H1 (cell line): ENCODE measurements at regions not wholly inside any gene's neighbourhood (a gene's known extent, or its start where the extent isn't known, plus 50 kb on each side); places are given as distances from the start of the nearest gene placed in this dataset.
A peak's percentile ranks its signal among the peaks of the same experiment; 100 is the strongest.
"Not testable (repeated sequence)": the region's sequence is repeated elsewhere in the genome, so short reads cannot be mapped to it uniquely, and the experiment has no call there.

ENCODE experiments used
- CTCF ChIA-PET: fragments of 300-600 bp; sonication (Branson Sonifier 250); formaldehyde crosslinking; loops from one replicate; lab custom pipeline; 2021; ENCODE audit not compliant: partially characterized antibody; lab: Charles Lee
- POLR2A ChIA-PET: fragments of 300-600 bp; sonication (Branson Sonifier 250); formaldehyde crosslinking; loops from one replicate; lab custom pipeline; 2021; ENCODE audit warnings: inconsistent platforms; ENCODE audit not compliant: partially characterized antibody; lab: Charles Lee
- DNase-seq, 2 experiments: peaks; one replicate each; pipeline versions ENCODE4 v3.0.0 to v3.0.0-alpha.2; 2010 to 2022; ENCODE audit warnings: low spot score in 2 of 2, low read depth in 1 of 2, mixed read lengths in 1 of 2
- FAIRE-seq: peaks from 2 replicates; lab custom pipeline; 2011; peaks lifted over from hg19 to GRCh38; lab: Jason Lieb, UNC
- H2AFZ ChIP-seq: 2 replicates; pipeline ENCODE4 v1.8.1; 2012; ENCODE audit warnings: low read length, inconsistent platforms
- H2AK5ac ChIP-seq: 2 replicates; pipeline ENCODE4 v1.6.1; 2013; ENCODE audit warnings: low read depth, low read length
- H2BK120ac ChIP-seq: replicated peaks from 2 replicates; pipeline ENCODE3; 2013; ENCODE audit warnings: low read depth, low read length, inconsistent platforms
- H2BK12ac ChIP-seq: 2 replicates; pipeline ENCODE4 v1.6.1; 2013; ENCODE audit warnings: low read depth, low read length
- H2BK15ac ChIP-seq: 2 replicates; pipeline ENCODE4 v1.6.1; 2013; ENCODE audit warnings: low read length
- H2BK20ac ChIP-seq: 2 replicates; pipeline ENCODE4 v1.6.1; 2013; ENCODE audit warnings: low read length
- H2BK5ac ChIP-seq: 2 replicates; pipeline ENCODE4 v1.6.1; 2013; ENCODE audit warnings: low read depth, low read length
- H3K14ac ChIP-seq: 2 replicates; pipeline ENCODE4 v1.6.1; 2013; ENCODE audit warnings: inconsistent platforms; ENCODE audit not compliant: insufficient read length
- H3K18ac ChIP-seq: 2 replicates; pipeline ENCODE4 v1.6.1; 2013; ENCODE audit warnings: low read length; ENCODE audit errors: extremely low read depth
- H3K23ac ChIP-seq: 2 replicates; pipeline ENCODE4 v1.6.1; 2013; ENCODE audit warnings: inconsistent platforms; ENCODE audit not compliant: insufficient read length
- H3K23me2 ChIP-seq: 2 replicates; pipeline ENCODE4 v1.6.1; 2013; ENCODE audit warnings: low read depth, low read length
- H3K27ac ChIP-seq: 2 replicates; pipeline ENCODE4 v1.6.1; 2011; ENCODE audit warnings: low read depth, low read length, inconsistent platforms
- H3K27me3 ChIP-seq, 4 experiments: replicated peaks in 1 of 4; 1 replicate in 1 of 4; 2 replicates in 3 of 4; pipeline versions ENCODE4 v1.6.1 to v1.8.1; 2011 to 2013; ENCODE audit warnings: low read length in 3 of 4, mild to moderate bottlenecking in 3 of 4, inconsistent platforms in 2 of 4, mixed read lengths in 2 of 4, moderate library complexity in 1 of 4; ENCODE audit not compliant: control insufficient read depth in 3 of 4, insufficient read depth in 3 of 4; ENCODE audit errors: extremely low read depth in 1 of 4
- H3K36me3 ChIP-seq, 4 experiments: 2 replicates each; pipeline versions ENCODE4 v1.6.1 to v1.8.1; 2011 to 2013; ENCODE audit warnings: mild to moderate bottlenecking in 4 of 4, low read length in 3 of 4, moderate library complexity in 2 of 4, control low read depth in 1 of 4, inconsistent platforms in 1 of 4; ENCODE audit not compliant: insufficient read depth in 4 of 4, control insufficient read depth in 2 of 4
- H3K4ac ChIP-seq: replicated peaks from 2 replicates; pipeline ENCODE3; 2013; ENCODE audit warnings: low read length, low read depth, mixed read lengths, inconsistent platforms; ENCODE audit not compliant: insufficient read length
- H3K4me1 ChIP-seq, 4 experiments: replicated peaks in 1 of 4; 1 replicate in 1 of 4; 2 replicates in 3 of 4; pipeline versions ENCODE4 v1.6.1 to v1.8.1; 2011 to 2013; ENCODE audit warnings: low read length in 3 of 4, inconsistent platforms in 2 of 4, mixed read lengths in 1 of 4; ENCODE audit not compliant: insufficient read depth in 4 of 4, control insufficient read depth in 3 of 4
- H3K4me2 ChIP-seq, 2 experiments: 2 replicates each; pipeline versions ENCODE4 v1.6.1 to v1.8.1; 2011 to 2013; ENCODE audit warnings: low read depth in 2 of 2, low read length in 2 of 2, control low read depth in 1 of 2, inconsistent platforms in 1 of 2, mild to moderate bottlenecking in 1 of 2; ENCODE audit not compliant: insufficient read depth in 1 of 2
- H3K4me3 ChIP-seq, 4 experiments: fragments of 200-600, 300-600 bp in 1 of 4; sonication (generic), shearing (Covaris generic), sonication (Bioruptor Twin) in 1 of 4; 2 replicates each; pipeline versions ENCODE4 v1.5.1 to v1.8.1; 2011 to 2016; ENCODE audit warnings: low read length in 4 of 4, low read depth in 3 of 4, control low read depth in 2 of 4, inconsistent platforms in 2 of 4, mild to moderate bottlenecking in 2 of 4, mixed read lengths in 1 of 4, moderate library complexity in 1 of 4; ENCODE audit not compliant: insufficient read depth in 2 of 4; ENCODE audit errors: extremely low read depth in 1 of 4
- H3K56ac ChIP-seq: replicated peaks from 2 replicates; pipeline ENCODE3; 2013; ENCODE audit warnings: low read depth, mild to moderate bottlenecking, mixed read lengths, low read length, inconsistent platforms; ENCODE audit not compliant: insufficient read length
- H3K79me1 ChIP-seq: 2 replicates; pipeline ENCODE4 v1.6.1; 2013; ENCODE audit warnings: low read depth, low read length, control low read depth
- H3K79me2 ChIP-seq, 2 experiments: 2 replicates each; pipeline versions ENCODE4 v1.6.1 to v1.8.1; 2012 to 2013; ENCODE audit warnings: low read length in 2 of 2, mild to moderate bottlenecking in 2 of 2, inconsistent platforms in 1 of 2; ENCODE audit not compliant: insufficient read depth in 2 of 2, control insufficient read depth in 1 of 2
- H3K9ac ChIP-seq, 4 experiments: replicated peaks in 1 of 4; 1 replicate in 1 of 4; 2 replicates in 3 of 4; pipeline versions ENCODE4 v1.6.1 to v1.8.1; 2011 to 2013; ENCODE audit warnings: low read depth in 3 of 4, low read length in 3 of 4, control low read depth in 2 of 4, mild to moderate bottlenecking in 2 of 4, moderate library complexity in 2 of 4, inconsistent platforms in 1 of 4; ENCODE audit errors: extremely low read depth in 1 of 4
- H3K9me3 ChIP-seq, 2 experiments: 2 replicates each; pipeline versions ENCODE4 v1.6.1 to v1.8.1; 2012 to 2013; ENCODE audit warnings: mild to moderate bottlenecking in 2 of 2, moderate library complexity in 2 of 2, control low read depth in 1 of 2, inconsistent platforms in 1 of 2, low read depth in 1 of 2, low read length in 1 of 2, mixed read lengths in 1 of 2; ENCODE audit not compliant: insufficient read depth in 2 of 2
- H4K20me1 ChIP-seq, 2 experiments: replicated peaks in 1 of 2; 2 replicates each; pipeline versions ENCODE3 to v1.8.1; 2011 to 2013; ENCODE audit warnings: inconsistent platforms in 2 of 2, low read length in 2 of 2, mild to moderate bottlenecking in 1 of 2; ENCODE audit not compliant: insufficient read depth in 2 of 2, control insufficient read depth in 1 of 2
- H4K5ac ChIP-seq: 2 replicates; pipeline ENCODE4 v1.6.1; 2013; ENCODE audit warnings: low read length, low read depth, mixed read lengths, inconsistent platforms; ENCODE audit not compliant: insufficient read length
- H4K8ac ChIP-seq: 2 replicates; pipeline ENCODE4 v1.8.0; 2013; ENCODE audit warnings: mild to moderate bottlenecking, moderate library complexity, low read length, inconsistent platforms; ENCODE audit not compliant: insufficient read depth; ENCODE audit errors: extremely low read depth
- H4K91ac ChIP-seq: replicated peaks from 2 replicates; pipeline ENCODE3; 2013; ENCODE audit warnings: low read length, mixed read lengths, inconsistent platforms; ENCODE audit not compliant: insufficient read length
- RAD21 ChIP-seq, 2 experiments: IDR thresholded peaks in 1 of 2; conservative IDR thresholded peaks in 1 of 2; 2 replicates each; pipeline ENCODE4 v1.6.1; 2011; ENCODE audit warnings: low read depth in 2 of 2, low read length in 2 of 2, improper control_type of control experiment in 1 of 2, inconsistent platforms in 1 of 2, mild to moderate bottlenecking in 1 of 2, moderate library complexity in 1 of 2
- YY1 ChIP-seq: IDR thresholded peaks from 2 replicates; pipeline ENCODE4 v1.6.1; 2011; ENCODE audit warnings: low read depth, mild to moderate bottlenecking, low read length
- WGBS, 2 experiments: shearing (Covaris generic) in 1 of 2; methylation state at CpG; one replicate each; pipeline versions ENCODE4 v1.1.6 to v1.1.7; 2013 to 2015; ENCODE audit warnings: low lambda C conversion rate in 2 of 2, mixed read lengths in 2 of 2, inconsistent platforms in 1 of 2, low coverage in 1 of 2, missing lambda C conversion rate in 1 of 2; ENCODE audit not compliant: insufficient replicate concordance in 2 of 2, insufficient coverage in 1 of 2, insufficient read length in 1 of 2; ENCODE audit errors: extremely low coverage in 1 of 2, missing lambda C conversion rate in 1 of 2; 5-methylcytosine and 5-hydroxymethylcytosine counted together
- TF ChIP-seq, protein P1 (sequence below), 3 experiments: IDR thresholded peaks; 1 replicate in 2 of 3; 2 replicates in 1 of 3; pipeline versions ENCODE4 v1.5.1 to v1.6.1; 2011; ENCODE audit warnings: low read length in 3 of 3, mild to moderate bottlenecking in 3 of 3, inconsistent platforms in 2 of 3, low read depth in 1 of 3, moderate library complexity in 1 of 3; ENCODE audit not compliant: insufficient read depth in 1 of 3; ENCODE audit errors: control extremely low read depth in 1 of 3

DNA sequence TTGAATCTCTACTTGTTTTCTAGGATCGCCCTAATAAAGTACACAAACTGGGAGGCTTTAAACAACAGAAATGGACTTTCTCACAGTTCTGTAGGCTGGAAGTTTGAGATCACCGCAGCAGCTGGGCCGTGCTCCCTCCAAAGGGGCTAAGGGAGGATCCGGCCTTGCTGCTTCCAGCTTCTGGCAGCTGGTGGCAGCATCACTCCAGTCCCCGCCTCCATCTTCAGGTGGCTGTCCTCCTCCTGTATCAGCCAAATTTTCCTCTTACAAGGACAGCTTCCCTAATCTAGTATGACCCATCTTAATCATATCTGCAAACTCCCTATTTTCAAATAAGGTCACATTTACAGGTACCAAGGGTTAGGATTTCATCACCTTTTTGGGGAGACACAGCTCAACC, 120.5 kb downstream of the MRPL57 start:
- H3K23ac ChIP-seq, H4K91ac ChIP-seq, H3K4me3 ChIP-seq, H3K18ac ChIP-seq, H3K27me3 ChIP-seq: not testable (repeated sequence)
- TF ChIP-seq, protein P1, sequence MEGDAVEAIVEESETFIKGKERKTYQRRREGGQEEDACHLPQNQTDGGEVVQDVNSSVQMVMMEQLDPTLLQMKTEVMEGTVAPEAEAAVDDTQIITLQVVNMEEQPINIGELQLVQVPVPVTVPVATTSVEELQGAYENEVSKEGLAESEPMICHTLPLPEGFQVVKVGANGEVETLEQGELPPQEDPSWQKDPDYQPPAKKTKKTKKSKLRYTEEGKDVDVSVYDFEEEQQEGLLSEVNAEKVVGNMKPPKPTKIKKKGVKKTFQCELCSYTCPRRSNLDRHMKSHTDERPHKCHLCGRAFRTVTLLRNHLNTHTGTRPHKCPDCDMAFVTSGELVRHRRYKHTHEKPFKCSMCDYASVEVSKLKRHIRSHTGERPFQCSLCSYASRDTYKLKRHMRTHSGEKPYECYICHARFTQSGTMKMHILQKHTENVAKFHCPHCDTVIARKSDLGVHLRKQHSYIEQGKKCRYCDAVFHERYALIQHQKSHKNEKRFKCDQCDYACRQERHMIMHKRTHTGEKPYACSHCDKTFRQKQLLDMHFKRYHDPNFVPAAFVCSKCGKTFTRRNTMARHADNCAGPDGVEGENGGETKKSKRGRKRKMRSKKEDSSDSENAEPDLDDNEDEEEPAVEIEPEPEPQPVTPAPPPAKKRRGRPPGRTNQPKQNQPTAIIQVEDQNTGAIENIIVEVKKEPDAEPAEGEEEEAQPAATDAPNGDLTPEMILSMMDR (IDR thresholded peaks at IDR 0.05; ENCODE audit: control extremely low read depth in 1 of 3, insufficient read depth in 1 of 3, low read depth in 1 of 3, low read length in 3 of 3): peak; percentile 53 to 76 (median 70)
- TF ChIP-seq RAD21 (IDR thresholded peaks at IDR 0.05 in 1 of 2, conservative IDR thresholded peaks at IDR 0.05 in 1 of 2; ENCODE audit: low read depth in 2 of 2, low read length in 2 of 2): peak; percentile 80 to 82
- TF ChIP-seq YY1: peak; percentile 40; the same call in 1 of the 2 replicates
- TF ChIP-seq, all 59 proteins: peak for 3; not testable (repeated sequence) for 56
- H2AK5ac ChIP-seq, H2BK15ac ChIP-seq, H3K4me2 ChIP-seq, H3K56ac ChIP-seq, H3K4me1 ChIP-seq, H2BK20ac ChIP-seq, H2BK5ac ChIP-seq, H3K9me3 ChIP-seq, H2BK12ac ChIP-seq, H4K5ac ChIP-seq, H3K36me3 ChIP-seq, H4K20me1 ChIP-seq, H2BK120ac ChIP-seq, H3K27ac ChIP-seq, H3K23me2 ChIP-seq, H3K79me1 ChIP-seq, H4K8ac ChIP-seq, H3K14ac ChIP-seq, H3K4ac ChIP-seq, H3K9ac ChIP-seq: not testable (repeated sequence)
- ChIA-PET POLR2A (interaction anchor here (1.4 to 2.0 kb wide), 5 partner anchors 15 to 180 kb away, joined by 4 to 9 read pairs (median 7); partner anchors contain the start of genes MRPL57 and SKA3), CTCF (interaction anchor here (0.5 to 6.6 kb wide), 29 partner anchors 10 to 987 kb away, joined by 3 to 74 read pairs (median 4); partner anchors contain the start of gene ZDHHC20)
- DNase-seq: peak in 1 of 2 experiments; percentile 61
- 10% methylated on average over 5 of the region's 5 CpGs; no CpG with 5 or more reads in 1 of the 2 experiments for WGBS, 2 experiments
- peaks cover 0 to 14% of the 10 kb centered on the region in 2 experiments; a peak in 2 of 4 replicates for H3K79me2 ChIP-seq
- peak overlapping the region; percentile 79 for H2AFZ ChIP-seq
- FAIRE-seq: peak; percentile 96
